GM18505 (cell line): ENCODE measurements at regions not wholly inside any gene's neighbourhood (a gene's known extent, or its start where the extent isn't known, plus 50 kb on each side); places are given as distances from the start of the nearest gene placed in this dataset.

Experiments used
- ATAC-seq: cut with Tn5 transposase; IDR thresholded peaks from one replicate; pipeline ENCODE4 v1.9.1; 2021; ENCODE audit not compliant: unreplicated experiment
- POLR2A ChIP-seq: IDR thresholded peaks from 4 replicates; pipeline ENCODE4 v1.6.1; 2011; ENCODE audit warnings: borderline replicate concordance; ENCODE audit not compliant: insufficient read depth, insufficient read length; ENCODE audit errors: extremely low read depth

- ATAC-seq = no peak
- TF ChIP-seq POLR2A = no peak
Observed at GRCh38 chr7:68256295-68256694, 1259.7 kb downstream of the TYW1 start.

- no peak for TF ChIP-seq POLR2A
- no peak for ATAC-seq
Observed at GRCh38 chr7:68258609-68259008, 1262.0 kb downstream of the TYW1 start.

- TF ChIP-seq POLR2A = no peak
- no peak for ATAC-seq
Observed at GRCh38 chr7:68265258-68265657, 1268.6 kb downstream of the TYW1 start.

GRCh38 chr7:68266004-68266579 lies 1269.5 kb downstream of the TYW1 start:
- no peak for ATAC-seq
- TF ChIP-seq POLR2A = no peak

GRCh38 chr7:68267486-68267885 lies 1270.9 kb downstream of the TYW1 start:
- no peak for ATAC-seq
- TF ChIP-seq POLR2A = no peak

- no peak for TF ChIP-seq POLR2A
- no peak for ATAC-seq
Observed at GRCh38 chr7:68269405-68269804, 1272.8 kb downstream of the TYW1 start.

GRCh38 chr7:68272507-68272906 lies 1275.9 kb downstream of the TYW1 start:
- no peak for ATAC-seq
- TF ChIP-seq POLR2A = no peak

GRCh38 chr7:68276725-68277124 lies 1280.1 kb downstream of the TYW1 start:
- no peak for ATAC-seq

GRCh38 chr7:68279827-68280400 lies 1283.3 kb downstream of the TYW1 start:
- TF ChIP-seq POLR2A = no peak
- no peak for ATAC-seq

More at GRCh38 chr7:68276725-68277124, 1280.1 kb downstream of the TYW1 start:
- TF ChIP-seq POLR2A = no peak

GRCh38 chr7:68280931-68281330 lies 1284.3 kb downstream of the TYW1 start:
- no peak for TF ChIP-seq POLR2A

GRCh38 chr7:68288144-68288593 lies 1291.5 kb downstream of the TYW1 start:
- no peak for ATAC-seq

More at GRCh38 chr7:68280931-68281330, 1284.3 kb downstream of the TYW1 start:
- ATAC-seq = no peak

GRCh38 chr7:68291710-68292109 lies 1295.1 kb downstream of the TYW1 start:
- TF ChIP-seq POLR2A = no peak
- ATAC-seq = no peak

More at GRCh38 chr7:68288144-68288593, 1291.5 kb downstream of the TYW1 start:
- TF ChIP-seq POLR2A = no peak

- ATAC-seq = no peak
- TF ChIP-seq POLR2A = no peak
Observed at GRCh38 chr7:68295386-68295785, 1298.8 kb downstream of the TYW1 start.

GRCh38 chr7:68304536-68304935 lies 1293.7 kb upstream of the AUTS2 start:
- no peak for ATAC-seq
- TF ChIP-seq POLR2A = no peak
